ENCODE measurements at regions not wholly inside any gene's neighbourhood (a gene's known extent, or its start where the extent isn't known, plus 50 kb on each side); places are given as distances from the start of the nearest gene placed in this dataset.

- FAIRE-seq, result no peak
Measured at GRCh38 chr16:76926595-76926994, 264.4 kb upstream of the MON1B start.

- no peak for FAIRE-seq
Measured at GRCh38 chr16:76931186-76931585, 259.8 kb upstream of the MON1B start.

- FAIRE-seq, result peak; percentile 86
Measured at GRCh38 chr16:76932541-76933211, 258.3 kb upstream of the MON1B start.

GRCh38 chr16:76940251-76940650 is 250.7 kb upstream of the MON1B start:
- FAIRE-seq, result no peak

- FAIRE-seq, result no peak
Measured at GRCh38 chr16:76941113-76941512, 249.9 kb upstream of the MON1B start.

GRCh38 chr16:76942089-76942488 is 248.9 kb upstream of the MON1B start:
- no peak for FAIRE-seq

GRCh38 chr16:76943921-76944320 is 247.1 kb upstream of the MON1B start:
- no peak for FAIRE-seq

- peak; percentile 91 for FAIRE-seq
Measured at GRCh38 chr16:76946879-76947278, 244.1 kb upstream of the MON1B start.

- no peak for FAIRE-seq
Measured at GRCh38 chr16:76947749-76948148, 243.2 kb upstream of the MON1B start.

- FAIRE-seq, result no peak
Measured at GRCh38 chr16:76955629-76956028, 235.4 kb upstream of the MON1B start.

- no peak for FAIRE-seq
Measured at GRCh38 chr16:76956394-76956793, 234.6 kb upstream of the MON1B start.

GRCh38 chr16:76956841-76957240 is 234.1 kb upstream of the MON1B start:
- no peak for FAIRE-seq

- no peak for FAIRE-seq
Measured at GRCh38 chr16:76959166-76959565, 231.8 kb upstream of the MON1B start.

- FAIRE-seq, result no peak
Measured at GRCh38 chr16:76963614-76964315, 227.2 kb upstream of the MON1B start.

- no peak for FAIRE-seq
Measured at GRCh38 chr16:76964464-76965154, 226.4 kb upstream of the MON1B start.

GRCh38 chr16:76970087-76970744 is 220.8 kb upstream of the MON1B start:
- FAIRE-seq, result no peak

- FAIRE-seq, result no peak
Measured at GRCh38 chr16:76970745-76971099, 220.3 kb upstream of the MON1B start.

- no peak for FAIRE-seq
Measured at GRCh38 chr16:76976101-76976500, 214.9 kb upstream of the MON1B start.

GRCh38 chr16:76976756-76977155 is 214.2 kb upstream of the MON1B start:
- FAIRE-seq, result no peak

- FAIRE-seq, result no peak
Measured at GRCh38 chr16:76984196-76984595, 206.8 kb upstream of the MON1B start.

- no peak for FAIRE-seq
Measured at GRCh38 chr16:76985392-76986045, 205.5 kb upstream of the MON1B start.

GRCh38 chr16:76988526-76988925 is 202.5 kb upstream of the MON1B start:
- no peak for FAIRE-seq

GRCh38 chr16:77002644-77003043 is 188.3 kb upstream of the MON1B start:
- FAIRE-seq, result no peak
